ENCODE measurements at regions not wholly inside any gene's neighbourhood (a gene's known extent, or its start where the extent isn't known, plus 50 kb on each side); places are given as distances from the start of the nearest gene placed in this dataset.

DNA sequence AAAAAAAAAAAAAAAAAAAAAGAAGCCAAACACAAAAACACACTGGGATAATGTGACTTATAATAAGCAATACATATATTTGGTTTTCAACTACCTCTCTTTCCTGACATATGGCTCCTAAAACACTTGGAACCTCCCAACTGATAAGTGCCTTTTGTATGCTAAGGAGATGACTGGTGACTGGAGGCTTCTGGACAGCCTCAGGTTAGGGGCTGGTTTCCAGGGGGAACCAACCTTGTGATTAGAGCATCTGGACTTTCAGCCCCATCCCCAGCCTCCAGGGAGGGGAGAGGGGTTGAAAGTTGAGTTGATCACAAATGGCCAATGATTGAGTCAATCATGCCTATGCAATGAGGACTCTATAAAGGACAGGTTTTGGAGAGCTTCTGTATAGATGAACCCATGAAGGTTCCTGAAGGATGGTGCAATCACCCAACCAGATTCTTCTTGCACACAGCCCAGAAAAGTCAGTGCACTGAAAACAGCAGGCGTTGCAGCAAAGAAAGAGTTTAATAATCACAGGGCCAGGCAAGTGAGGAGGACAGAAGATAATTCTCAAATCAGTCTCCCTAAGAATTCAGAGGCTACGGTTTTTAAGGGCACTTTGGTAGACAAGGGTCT, 276.7 kb downstream of the AUH start:
- TF ChIP-seq POLR2A (IDR thresholded peaks at IDR 0.05) = no peak
- TF ChIP-seq, protein P1, sequence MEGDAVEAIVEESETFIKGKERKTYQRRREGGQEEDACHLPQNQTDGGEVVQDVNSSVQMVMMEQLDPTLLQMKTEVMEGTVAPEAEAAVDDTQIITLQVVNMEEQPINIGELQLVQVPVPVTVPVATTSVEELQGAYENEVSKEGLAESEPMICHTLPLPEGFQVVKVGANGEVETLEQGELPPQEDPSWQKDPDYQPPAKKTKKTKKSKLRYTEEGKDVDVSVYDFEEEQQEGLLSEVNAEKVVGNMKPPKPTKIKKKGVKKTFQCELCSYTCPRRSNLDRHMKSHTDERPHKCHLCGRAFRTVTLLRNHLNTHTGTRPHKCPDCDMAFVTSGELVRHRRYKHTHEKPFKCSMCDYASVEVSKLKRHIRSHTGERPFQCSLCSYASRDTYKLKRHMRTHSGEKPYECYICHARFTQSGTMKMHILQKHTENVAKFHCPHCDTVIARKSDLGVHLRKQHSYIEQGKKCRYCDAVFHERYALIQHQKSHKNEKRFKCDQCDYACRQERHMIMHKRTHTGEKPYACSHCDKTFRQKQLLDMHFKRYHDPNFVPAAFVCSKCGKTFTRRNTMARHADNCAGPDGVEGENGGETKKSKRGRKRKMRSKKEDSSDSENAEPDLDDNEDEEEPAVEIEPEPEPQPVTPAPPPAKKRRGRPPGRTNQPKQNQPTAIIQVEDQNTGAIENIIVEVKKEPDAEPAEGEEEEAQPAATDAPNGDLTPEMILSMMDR (IDR thresholded peaks at IDR 0.05) = no peak

Measured in esophagus squamous epithelium (tissue), 4 donors.